Lower lobe of right lung (tissue), 2 donors: ENCODE measurements at regions not wholly inside any gene's neighbourhood (a gene's known extent, or its start where the extent isn't known, plus 50 kb on each side); places are given as distances from the start of the nearest gene placed in this dataset.

ENCODE experiments used
- ATAC-seq, 2 donors: fragments of 200-7000 bp; cut with Tn5 transposase; one replicate each; pipeline ENCODE4 v1.9.1; 2020 to 2022; ENCODE audit warnings: mild to moderate bottlenecking in 2 of 2, moderate library complexity in 2 of 2
- DNase-seq: peaks from one replicate; pipeline ENCODE4 v3.0.0-alpha.2; 2020
- H3K27ac ChIP-seq: fragments of 200-600 bp; one replicate; pipeline ENCODE4 v1.8.0; 2022
- H3K27me3 ChIP-seq: fragments of 200-600 bp; one replicate; pipeline ENCODE4 v1.8.0; 2022; ENCODE audit warnings: low read depth
- H3K36me3 ChIP-seq: fragments of 200-600 bp; one replicate; pipeline ENCODE4 v1.8.0; 2022; ENCODE audit warnings: mild to moderate bottlenecking
- H3K4me1 ChIP-seq: fragments of 200-600 bp; one replicate; pipeline ENCODE4 v1.8.0; 2022
- H3K4me3 ChIP-seq: fragments of 200-600 bp; one replicate; pipeline ENCODE4 v1.8.0; 2022; ENCODE audit warnings: mild to moderate bottlenecking
- H3K9me3 ChIP-seq: fragments of 200-600 bp; one replicate; pipeline ENCODE4 v1.8.0; 2022
- CTCF ChIP-seq: fragments of 200-600 bp; IDR thresholded peaks from one replicate; pipeline ENCODE4 v1.8.0; 2022; ENCODE audit warnings: antibody characterized with exemption, mild to moderate bottlenecking
- intact Hi-C: fragments of 100-400 bp; cut with DNase I; formaldehyde crosslinking; loops from one replicate; pipeline ENCODE4 v1.11.0; 2022
- donor health status: DM: no; HTN: yes; CAD: no; lungs with severe emphysema.

- TF ChIP-seq CTCF = no peak
- ATAC-seq (no peak), DNase-seq (no peak)
- no peak overlapping the region for H3K27ac ChIP-seq
- no peak overlapping the region for H3K4me3 ChIP-seq
- intact Hi-C loops = no loop called here
- H3K36me3 ChIP-seq = no peaks in the 10 kb centered on the region
- no peaks in the 10 kb centered on the region for H3K4me1 ChIP-seq
- H3K27me3 ChIP-seq = no peaks in the 10 kb centered on the region
- no peaks in the 10 kb centered on the region for H3K9me3 ChIP-seq
Observed at GRCh38 chr6:135640449-135641111, 143.0 kb upstream of the AHI1 start.

GRCh38 chr6:135642912-135643311, 145.4 kb upstream of the AHI1 start:
- Histone ChIP-seq H3K27me3 (no peaks in the 10 kb centered on the region), H3K27ac (no peak overlapping the region), H3K4me3 (no peak overlapping the region), H3K4me1 (no peaks in the 10 kb centered on the region), H3K9me3 (no peaks in the 10 kb centered on the region), H3K36me3 (no peaks in the 10 kb centered on the region)
- intact Hi-C loops = no loop called here
- no peak for TF ChIP-seq CTCF
- ATAC-seq (no peak), DNase-seq (no peak)

- intact Hi-C loops = no loop called here
- Histone ChIP-seq H3K4me3 (no peak overlapping the region), H3K9me3 (no peaks in the 10 kb centered on the region), H3K36me3 (no peaks in the 10 kb centered on the region), H3K4me1 (no peaks in the 10 kb centered on the region), H3K27me3 (no peaks in the 10 kb centered on the region), H3K27ac (no peak overlapping the region)
- ATAC-seq (no peak), DNase-seq (no peak)
- no peak for TF ChIP-seq CTCF
Observed at GRCh38 chr6:135644394-135644793, 146.9 kb upstream of the AHI1 start.

GRCh38 chr6:135647521-135647920, 150.0 kb upstream of the AHI1 start:
- Histone ChIP-seq H3K36me3 (no peaks in the 10 kb centered on the region), H3K27ac (no peak overlapping the region), H3K9me3 (no peaks in the 10 kb centered on the region), H3K4me3 (no peak overlapping the region), H3K4me1 (no peaks in the 10 kb centered on the region), H3K27me3 (no peaks in the 10 kb centered on the region)
- DNase-seq = no peak
- no peak for TF ChIP-seq CTCF
- intact Hi-C loops = no loop called here
- ATAC-seq = no peak

GRCh38 chr6:135651964-135652755, 154.6 kb upstream of the AHI1 start:
- no peak overlapping the region for H3K27ac ChIP-seq
- no peaks in the 10 kb centered on the region for H3K27me3 ChIP-seq
- TF ChIP-seq CTCF = no peak
- H3K36me3 ChIP-seq = no peaks in the 10 kb centered on the region
- intact Hi-C loops = no loop called here
- ATAC-seq = no peak
- H3K9me3 ChIP-seq = no peaks in the 10 kb centered on the region
- H3K4me1 ChIP-seq = no peaks in the 10 kb centered on the region
- no peak overlapping the region for H3K4me3 ChIP-seq
- no peak for DNase-seq
